IMR-90 (cell line): ENCODE measurements at regions not wholly inside any gene's neighbourhood (a gene's known extent, or its start where the extent isn't known, plus 50 kb on each side); places are given as distances from the start of the nearest gene placed in this dataset.

Source experiments
- ATAC-seq: fragments of 200-7000 bp; cut with Tn5 transposase; 2 replicates; pipeline ENCODE4 v1.9.1; 2020; ENCODE audit warnings: low read depth, mild to moderate bottlenecking, moderate library complexity
- BruUV-seq: library from RNA; stranded (reverse); fragments of 400-500 nt; replicated peaks from 2 replicates; lab custom pipeline; 2021; lab: Mats Ljungman, UMichigan
- CTCF ChIA-PET: fragments of 300-600 bp; formaldehyde crosslinking; extraction: SDS; loops from one replicate; lab custom pipeline; 2021; ENCODE audit warnings: antibody characterized with exemption; lab: Yijun Ruan, JAX
- POLR2A ChIA-PET: fragments of 300-600 bp; sonication (Branson Sonifier 250); formaldehyde crosslinking; loops from one replicate; lab custom pipeline; 2022; ENCODE audit warnings: antibody characterized with exemption; ENCODE audit not compliant: unreplicated experiment; lab: Charles Lee
- DNase-seq: peaks from one replicate; pipeline ENCODE4 v3.0.0; 2013
- H2AFZ ChIP-seq: replicated peaks from 2 replicates; pipeline ENCODE3; 2013; ENCODE audit warnings: low read length, mild to moderate bottlenecking; ENCODE audit not compliant: poor library complexity
- H2AK5ac ChIP-seq: 2 replicates; pipeline ENCODE4 v1.6.1; 2013; ENCODE audit warnings: low read depth, low read length, inconsistent platforms
- H2AK9ac ChIP-seq: replicated peaks from 2 replicates; pipeline ENCODE3; 2013; ENCODE audit warnings: mild to moderate bottlenecking, low read depth, low read length, moderate library complexity; ENCODE audit not compliant: poor library complexity
- H2BK120ac ChIP-seq: 2 replicates; pipeline ENCODE4 v1.6.1; 2013; ENCODE audit warnings: low read depth, low read length, inconsistent platforms
- H2BK15ac ChIP-seq: 3 replicates; pipeline ENCODE4 v1.6.1; 2013; ENCODE audit warnings: low read depth, low read length, inconsistent platforms
- H2BK20ac ChIP-seq: 2 replicates; pipeline ENCODE4 v1.6.1; 2013; ENCODE audit warnings: low read depth, mild to moderate bottlenecking, inconsistent platforms, low read length, moderate library complexity
- H2BK5ac ChIP-seq: 2 replicates; pipeline ENCODE4 v1.6.1; 2013; ENCODE audit warnings: mild to moderate bottlenecking, low read depth, low read length, inconsistent platforms; ENCODE audit not compliant: poor library complexity, severe bottlenecking
- H3K14ac ChIP-seq: replicated peaks from 2 replicates; pipeline ENCODE4 v1.6.1; 2013; ENCODE audit warnings: low read depth, low read length, inconsistent platforms
- H3K18ac ChIP-seq: 2 replicates; pipeline ENCODE4 v1.6.1; 2013; ENCODE audit warnings: low read depth, low read length, control low read depth
- H3K23ac ChIP-seq: 2 replicates; pipeline ENCODE4 v1.6.1; 2013; ENCODE audit warnings: low read depth, low read length, inconsistent platforms
- H3K27ac ChIP-seq: 2 replicates; pipeline ENCODE4 v1.5.1; 2013; ENCODE audit warnings: mild to moderate bottlenecking, control low read depth, low read length; ENCODE audit not compliant: insufficient read depth
- H3K27me3 ChIP-seq: 2 replicates; pipeline ENCODE4 v1.6.1; 2013; ENCODE audit warnings: low read length; ENCODE audit not compliant: control insufficient read depth, insufficient read depth
- H3K36me3 ChIP-seq: 2 replicates; pipeline ENCODE4 v1.6.1; 2013; ENCODE audit warnings: low read length, mixed read lengths; ENCODE audit not compliant: control insufficient read depth, insufficient read depth
- H3K4ac ChIP-seq: 2 replicates; pipeline ENCODE4 v1.6.1; 2013; ENCODE audit warnings: low read depth, low read length, inconsistent platforms
- H3K4me1 ChIP-seq: 2 replicates; pipeline ENCODE4 v1.6.1; 2013; ENCODE audit warnings: low read length, mixed read lengths; ENCODE audit not compliant: control insufficient read depth, insufficient read depth
- H3K4me2 ChIP-seq: 2 replicates; pipeline ENCODE4 v1.6.1; 2013; ENCODE audit warnings: low read depth, mild to moderate bottlenecking, control low read depth, low read length, moderate library complexity
- H3K4me3 ChIP-seq: 2 replicates; pipeline ENCODE4 v1.5.1; 2013; ENCODE audit warnings: low read depth, mild to moderate bottlenecking, control low read depth, low read length, moderate library complexity; ENCODE audit not compliant: insufficient read depth
- H3K56ac ChIP-seq: 2 replicates; pipeline ENCODE4 v1.6.1; 2013; ENCODE audit warnings: low read length, inconsistent platforms; ENCODE audit not compliant: insufficient read depth; ENCODE audit errors: extremely low read depth
- H3K79me1 ChIP-seq, 2 experiments: 2 replicates each; pipeline ENCODE4 v1.6.1; 2013; ENCODE audit warnings: low read length in 2 of 2, inconsistent platforms in 1 of 2, low read depth in 1 of 2
- H3K9ac ChIP-seq: 2 replicates; pipeline ENCODE4 v1.6.1; 2013; ENCODE audit warnings: low read depth, low read length, control low read depth
- H3K9me1 ChIP-seq: 2 replicates; pipeline ENCODE4 v1.6.1; 2013; ENCODE audit warnings: low read length, inconsistent platforms; ENCODE audit not compliant: insufficient read depth
- H3K9me3 ChIP-seq: 2 replicates; pipeline ENCODE4 v1.6.1; 2013; ENCODE audit warnings: low read length; ENCODE audit not compliant: control insufficient read depth, insufficient read depth
- H4K20me1 ChIP-seq: 2 replicates; pipeline ENCODE4 v1.6.1; 2013; ENCODE audit warnings: low read length, inconsistent platforms; ENCODE audit not compliant: insufficient read depth
- H4K5ac ChIP-seq: 2 replicates; pipeline ENCODE4 v1.6.1; 2013; ENCODE audit warnings: mild to moderate bottlenecking, low read depth, low read length, control low read depth
- H4K8ac ChIP-seq, 2 experiments: 2 replicates each; pipeline ENCODE4 v1.6.1; 2013; ENCODE audit warnings: low read depth in 2 of 2, low read length in 2 of 2, control low read depth in 1 of 2, inconsistent platforms in 1 of 2
- H4K91ac ChIP-seq: 2 replicates; pipeline ENCODE4 v1.6.1; 2013; ENCODE audit warnings: low read depth, low read length, inconsistent platforms; ENCODE audit not compliant: insufficient read depth
- BHLHE40 ChIP-seq: fragments of 150-350 bp; IDR thresholded peaks from 2 replicates; pipeline ENCODE4 v1.6.1; 2016; ENCODE audit warnings: mild to moderate bottlenecking, low read depth, low read length
- MAZ ChIP-seq: IDR thresholded peaks from 2 replicates; pipeline ENCODE4 v1.6.1; 2012; ENCODE audit warnings: low read depth, mild to moderate bottlenecking, low read length, improper control_type of control experiment, moderate library complexity, borderline replicate concordance
- RAD21 ChIP-seq: IDR thresholded peaks from 2 replicates; pipeline ENCODE4 v1.6.1; 2012; ENCODE audit warnings: low read length, improper control_type of control experiment
- WGBS, 2 experiments: methylation state at CpG; one replicate each; pipeline versions ENCODE4 v1.1.5 to v1.1.7; 2013; ENCODE audit warnings: missing lambda C conversion rate in 2 of 2; ENCODE audit not compliant: insufficient read length in 1 of 2; ENCODE audit errors: extremely low coverage in 2 of 2; 5-methylcytosine and 5-hydroxymethylcytosine counted together
- dilution Hi-C: fragments of 300-500 bp; cut with HindIII; formaldehyde crosslinking; loops from one replicate; pipeline ENCODE4 v1.14.3; 2018; ENCODE audit warnings: low sequenced_read_pairs; ENCODE audit not compliant: unreplicated experiment
- in situ Hi-C: fragments of 300-500 bp; cut with MboI; formaldehyde crosslinking; loops from 3 replicates; pipeline ENCODE4 v1.14.3; 2019; ENCODE audit warnings: low sequenced_read_pairs, inconsistent platforms, mixed read lengths
- intact Hi-C: fragments of 100-400 bp; cut with micrococcal nuclease; formaldehyde crosslinking; loops from 2 replicates; pipeline ENCODE4 v1.10.0; 2022

GRCh38 chr1:96922181-96922580, 200.6 kb downstream of the PTBP2 start:
- intact Hi-C loops (no loop called here), in situ Hi-C loops (no loop called here), dilution Hi-C loops (no loop called here)
- TF ChIP-seq MAZ (no peak), BHLHE40 (no peak), RAD21 (no peak)
- Histone ChIP-seq H4K5ac (no peak overlapping the region), H3K27me3 (no peaks in the 10 kb centered on the region), H4K8ac (no peak overlapping the region), H2AK9ac (no peak overlapping the region), H3K4ac (no peak overlapping the region), H3K23ac (no peak overlapping the region), H2BK15ac (no peak overlapping the region), H3K4me2 (no peak overlapping the region), H3K9me3 (peaks cover 6% of the 10 kb centered on the region; the same call in 1 of the 2 replicates), H4K91ac (no peak overlapping the region), H4K20me1 (no peaks in the 10 kb centered on the region), H3K9ac (no peak overlapping the region), H2BK120ac (no peak overlapping the region), H3K4me1 (peaks cover 3% of the 10 kb centered on the region), H3K9me1 (0 out of 2 replicates have a peak, but pooled peaks cover 2% of the 10 kb centered on the region), H3K14ac (no peak overlapping the region), H3K18ac (no peak overlapping the region), H3K4me3 (no peak overlapping the region), H2AK5ac (no peak overlapping the region), H3K79me1 (no peaks in the 10 kb centered on the region), H3K36me3 (no peaks in the 10 kb centered on the region), H2BK20ac (no peak overlapping the region), H3K56ac (no peak overlapping the region), H3K27ac (no peak overlapping the region), H2BK5ac (no peak overlapping the region), H2AFZ (no peak overlapping the region)
- DNase-seq (no peak), ATAC-seq (no peak)
- BruUV-seq, result no TSS peak
- POLR2A ChIA-PET, result no interaction called here
- CTCF ChIA-PET, result interaction anchor here (1.3 to 1.8 kb wide), 2 partner anchors 10 to 686 kb away, joined by 3 to 5 read pairs; no protein-coding TSS in a partner anchor
- no CpG with 5 or more reads among the region's 1 CpG for WGBS, 2 experiments
